Right lung (tissue), 2 donors: ENCODE measurements at regions not wholly inside any gene's neighbourhood (a gene's known extent, or its start where the extent isn't known, plus 50 kb on each side); places are given as distances from the start of the nearest gene placed in this dataset.
"Not testable (repeated sequence)": the region's sequence is repeated elsewhere in the genome, so short reads cannot be mapped to it uniquely, and the experiment has no call there.

Experiments used
- DNase-seq, 2 donors: peaks; one replicate each; pipeline ENCODE4 v3.0.0-alpha.2; 2013

GRCh38 chr16:33913601-33914000 is 454.2 kb downstream of the TP53TG3F start:
- not testable (repeated sequence) for DNase-seq

GRCh38 chr16:33920761-33921545 is 461.5 kb downstream of the TP53TG3F start:
- not testable (repeated sequence) for DNase-seq

GRCh38 chr16:33922914-33923313 is 463.5 kb downstream of the TP53TG3F start:
- DNase-seq: not testable (repeated sequence)

GRCh38 chr16:33928026-33928425 is 468.6 kb downstream of the TP53TG3F start:
- DNase-seq: not testable (repeated sequence)

GRCh38 chr16:33932191-33932590 is 472.8 kb downstream of the TP53TG3F start:
- not testable (repeated sequence) for DNase-seq

GRCh38 chr16:33933039-33933438 is 473.6 kb downstream of the TP53TG3F start:
- DNase-seq: not testable (repeated sequence)

- DNase-seq: not testable (repeated sequence)
Observed at GRCh38 chr16:33935766-33936165, 476.4 kb downstream of the TP53TG3F start.

GRCh38 chr16:33938097-33938496 is 478.7 kb downstream of the TP53TG3F start:
- not testable (repeated sequence) for DNase-seq

- DNase-seq: not testable (repeated sequence)
Observed at GRCh38 chr16:33961536-33961935, 502.1 kb downstream of the TP53TG3F start.

GRCh38 chr16:33965534-33965933 is 506.1 kb downstream of the TP53TG3F start:
- DNase-seq: not testable (repeated sequence)

GRCh38 chr16:33966855-33967254 is 507.4 kb downstream of the TP53TG3F start:
- not testable (repeated sequence) for DNase-seq

GRCh38 chr16:33974557-33974956 is 515.1 kb downstream of the TP53TG3F start:
- DNase-seq: not testable (repeated sequence)

- DNase-seq: not testable (repeated sequence)
Observed at GRCh38 chr16:33975744-33976143, 516.3 kb downstream of the TP53TG3F start.

GRCh38 chr16:33976521-33976920 is 517.1 kb downstream of the TP53TG3F start:
- DNase-seq: not testable (repeated sequence)

GRCh38 chr16:33978784-33979183 is 519.4 kb downstream of the TP53TG3F start:
- DNase-seq: not testable (repeated sequence)

GRCh38 chr16:33979613-33980012 is 520.2 kb downstream of the TP53TG3F start:
- not testable (repeated sequence) for DNase-seq

- not testable (repeated sequence) for DNase-seq
Observed at GRCh38 chr16:33980736-33981135, 521.3 kb downstream of the TP53TG3F start.

- not testable (repeated sequence) for DNase-seq
Observed at GRCh38 chr16:33984428-33984827, 525.0 kb downstream of the TP53TG3F start.

GRCh38 chr16:33986521-33986920 is 527.1 kb downstream of the TP53TG3F start:
- DNase-seq: not testable (repeated sequence)

GRCh38 chr16:33987348-33987963 is 528.0 kb downstream of the TP53TG3F start:
- DNase-seq: not testable (repeated sequence)

GRCh38 chr16:33988012-33988411 is 528.6 kb downstream of the TP53TG3F start:
- DNase-seq: not testable (repeated sequence)

- not testable (repeated sequence) for DNase-seq
Observed at GRCh38 chr16:33990488-33990887, 531.1 kb downstream of the TP53TG3F start.
